Neural progenitor cell (in vitro differentiated cells): ENCODE measurements at regions not wholly inside any gene's neighbourhood (a gene's known extent, or its start where the extent isn't known, plus 50 kb on each side); places are given as distances from the start of the nearest gene placed in this dataset.

Experiments
- DNase-seq: peaks from one replicate; pipeline ENCODE4 v3.0.0-alpha.2; 2016; ENCODE audit warnings: low spot score
- H2AFZ ChIP-seq: fragments of 200-600 bp; sonication (generic); replicated peaks from 2 replicates; pipeline ENCODE4 v1.6.1; 2016; ENCODE audit warnings: antibody characterized with exemption
- H3F3A ChIP-seq: fragments of 200-600 bp; sonication (generic); 2 replicates; pipeline ENCODE4 v1.6.1; 2016; ENCODE audit warnings: antibody characterized with exemption, low read depth
- H3K27ac ChIP-seq: fragments of 200-600 bp; sonication (generic); 2 replicates; pipeline ENCODE4 v1.5.1; 2016; ENCODE audit warnings: mild to moderate bottlenecking
- H3K27me3 ChIP-seq: fragments of 200-600 bp; sonication (generic); 2 replicates; pipeline ENCODE4 v1.6.1; 2016; ENCODE audit warnings: mild to moderate bottlenecking, moderate library complexity
- H3K36me3 ChIP-seq: fragments of 200-600 bp; sonication (generic); 2 replicates; pipeline ENCODE4 v1.5.1; 2016
- H3K4me1 ChIP-seq: fragments of 200-600 bp; sonication (generic); 2 replicates; pipeline ENCODE4 v1.6.1; 2016; ENCODE audit warnings: mixed run types
- H3K4me2 ChIP-seq: fragments of 200-600 bp; sonication (generic); 2 replicates; pipeline ENCODE4 v1.6.1; 2016
- H3K4me3 ChIP-seq: fragments of 200-600 bp; sonication (generic); 2 replicates; pipeline ENCODE4 v1.5.1; 2016
- H3K79me2 ChIP-seq: fragments of 200-600 bp; sonication (generic); 2 replicates; pipeline ENCODE4 v1.6.1; 2016; ENCODE audit warnings: low read depth
- H3K9ac ChIP-seq: fragments of 200-600 bp; sonication (generic); 2 replicates; pipeline ENCODE4 v1.6.1; 2016
- H3K9me3 ChIP-seq: fragments of 200-600 bp; sonication (generic); 2 replicates; pipeline ENCODE4 v1.5.1; 2016; ENCODE audit warnings: low read depth
- H4K20me1 ChIP-seq: fragments of 200-600 bp; sonication (generic); 2 replicates; pipeline ENCODE4 v1.6.1; 2016; ENCODE audit warnings: low read depth
- H3K27ac Mint-ChIP-seq: 3 replicates; pipeline ENCODE4 v1.8.0; 2021; ENCODE audit warnings: mixed read lengths
- H3K27me3 Mint-ChIP-seq: 2 replicates; pipeline ENCODE4 v1.8.0; 2022; ENCODE audit warnings: low read depth, mild to moderate bottlenecking, inconsistent platforms, moderate library complexity, mixed read lengths; ENCODE audit not compliant: insufficient read depth
- H3K36me3 Mint-ChIP-seq: 3 replicates; pipeline ENCODE4 v1.8.0; 2021; ENCODE audit warnings: mixed read lengths
- H3K4me1 Mint-ChIP-seq: 3 replicates; pipeline ENCODE4 v1.8.0; 2021; ENCODE audit warnings: mixed read lengths
- H3K4me3 Mint-ChIP-seq: 3 replicates; pipeline ENCODE4 v1.8.0; 2021; ENCODE audit warnings: mild to moderate bottlenecking, moderate library complexity, mixed read lengths
- H3K9me3 Mint-ChIP-seq: 3 replicates; pipeline ENCODE4 v1.8.0; 2020; ENCODE audit warnings: mixed read lengths
- CTCF ChIP-seq: fragments of 200-600 bp; sonication (generic); IDR thresholded peaks from 2 replicates; pipeline ENCODE4 v1.5.1; 2017; ENCODE audit warnings: antibody characterized with exemption, mild to moderate bottlenecking
- EZH2 ChIP-seq: fragments of 200-600 bp; sonication (generic); IDR thresholded peaks from 2 replicates; pipeline ENCODE4 v1.6.1; 2017; ENCODE audit warnings: antibody characterized with exemption, mild to moderate bottlenecking, moderate library complexity
- EZH2phosphoT487 ChIP-seq: fragments of 200-600 bp; sonication (generic); IDR thresholded peaks from 2 replicates; pipeline ENCODE4 v1.6.1; 2017; ENCODE audit warnings: antibody characterized with exemption

GRCh38 chr10:113444766-113445365, 108.0 kb upstream of the HABP2 start:
- H3K4me2 ChIP-seq, result peak overlapping the region; percentile 0
- no peak for DNase-seq
- H3K4me1 Mint-ChIP-seq, result peaks cover 3% of the 10 kb centered on the region
- H3K9me3 ChIP-seq, result no peaks in the 10 kb centered on the region
- H4K20me1 ChIP-seq, result no peaks in the 10 kb centered on the region
- H3F3A ChIP-seq, result no peaks in the 10 kb centered on the region
- no peak overlapping the region for H3K27ac Mint-ChIP-seq
- no peak overlapping the region for H3K9ac ChIP-seq
- H3K27me3 ChIP-seq, result peaks cover 6% of the 10 kb centered on the region
- H3K36me3 Mint-ChIP-seq, result no peaks in the 10 kb centered on the region
- no peaks in the 10 kb centered on the region for H3K9me3 Mint-ChIP-seq
- no peaks in the 10 kb centered on the region for H3K36me3 ChIP-seq
- no peaks in the 10 kb centered on the region for H3K27me3 Mint-ChIP-seq
- H3K27ac ChIP-seq, result no peak overlapping the region
- peaks cover 8% of the 10 kb centered on the region for H3K4me1 ChIP-seq
- no peaks in the 10 kb centered on the region for H3K79me2 ChIP-seq
- peak overlapping the region; percentile 26 for H2AFZ ChIP-seq
- no peak overlapping the region for H3K4me3 ChIP-seq
- H3K4me3 Mint-ChIP-seq, result no peak overlapping the region
- TF ChIP-seq CTCF (no peak), EZH2phosphoT487 (no peak), EZH2 (no peak)

- peaks cover 6% of the 10 kb centered on the region for H3K27me3 ChIP-seq
- Mint-ChIP-seq H3K4me3 (no peak overlapping the region), H3K27me3 (no peaks in the 10 kb centered on the region), H3K27ac (no peak overlapping the region), H3K9me3 (no peaks in the 10 kb centered on the region), H3K4me1 (peaks cover 3% of the 10 kb centered on the region), H3K36me3 (no peaks in the 10 kb centered on the region)
- H3K9me3 ChIP-seq, result no peaks in the 10 kb centered on the region
- H3K36me3 ChIP-seq, result no peaks in the 10 kb centered on the region
- H3F3A ChIP-seq, result no peaks in the 10 kb centered on the region
- no peak for DNase-seq
- no peak for TF ChIP-seq EZH2phosphoT487
- H3K79me2 ChIP-seq, result no peaks in the 10 kb centered on the region
- peaks cover 12% of the 10 kb centered on the region for H3K4me1 ChIP-seq
- no peaks in the 10 kb centered on the region for H4K20me1 ChIP-seq
- H3K4me3 ChIP-seq, result no peak overlapping the region
- H3K4me2 ChIP-seq, result peak overlapping the region; percentile 0
- H3K27ac ChIP-seq, result no peak overlapping the region
- no peak overlapping the region for H2AFZ ChIP-seq
- H3K9ac ChIP-seq, result no peak overlapping the region
These were observed 107.1 kb upstream of the HABP2 start for GRCh38 chr10:113445736-113446135.

GRCh38 chr10:113446739-113447138, 106.1 kb upstream of the HABP2 start:
- H3K27me3 Mint-ChIP-seq, result peaks cover 2% of the 10 kb centered on the region
- no peaks in the 10 kb centered on the region for H3K36me3 Mint-ChIP-seq
- H3K4me3 Mint-ChIP-seq, result no peak overlapping the region
- Histone ChIP-seq H3K27ac (no peak overlapping the region), H3K4me2 (no peak overlapping the region), H3K27me3 (peaks cover 6% of the 10 kb centered on the region), H3K4me1 (peaks cover 15% of the 10 kb centered on the region), H3F3A (no peaks in the 10 kb centered on the region), H3K9me3 (no peaks in the 10 kb centered on the region), H3K4me3 (no peak overlapping the region), H3K79me2 (no peaks in the 10 kb centered on the region), H2AFZ (no peak overlapping the region), H3K36me3 (no peaks in the 10 kb centered on the region), H4K20me1 (no peaks in the 10 kb centered on the region), H3K9ac (no peak overlapping the region)
- H3K27ac Mint-ChIP-seq, result no peak overlapping the region
- H3K4me1 Mint-ChIP-seq, result peaks cover 3% of the 10 kb centered on the region
- TF ChIP-seq EZH2 (no peak), CTCF (no peak), EZH2phosphoT487 (no peak)
- no peak for DNase-seq
- no peaks in the 10 kb centered on the region for H3K9me3 Mint-ChIP-seq

- TF ChIP-seq EZH2 (no peak), CTCF (no peak), EZH2phosphoT487 (no peak)
- Mint-ChIP-seq H3K36me3 (no peaks in the 10 kb centered on the region), H3K4me3 (no peak overlapping the region), H3K27me3 (peaks cover 2% of the 10 kb centered on the region), H3K4me1 (peaks cover 3% of the 10 kb centered on the region), H3K27ac (no peak overlapping the region), H3K9me3 (no peaks in the 10 kb centered on the region)
- no peak overlapping the region for H3K4me2 ChIP-seq
- no peaks in the 10 kb centered on the region for H3K79me2 ChIP-seq
- DNase-seq, result no peak
- H3K27ac ChIP-seq, result no peak overlapping the region
- H3K9ac ChIP-seq, result no peak overlapping the region
- H2AFZ ChIP-seq, result no peak overlapping the region
- no peaks in the 10 kb centered on the region for H4K20me1 ChIP-seq
- H3K27me3 ChIP-seq, result peaks cover 6% of the 10 kb centered on the region
- H3K4me3 ChIP-seq, result no peak overlapping the region
- H3K36me3 ChIP-seq, result no peaks in the 10 kb centered on the region
- no peaks in the 10 kb centered on the region for H3F3A ChIP-seq
- H3K4me1 ChIP-seq, result peaks cover 15% of the 10 kb centered on the region
- H3K9me3 ChIP-seq, result no peaks in the 10 kb centered on the region
These were observed 105.6 kb upstream of the HABP2 start for GRCh38 chr10:113447278-113447677.
